HepG2 (cell line): ENCODE measurements at regions not wholly inside any gene's neighbourhood (a gene's known extent, or its start where the extent isn't known, plus 50 kb on each side); places are given as distances from the start of the nearest gene placed in this dataset.

Experiments used
- ATAC-seq: fragments of 200-7000 bp; cut with Tn5 transposase; 3 replicates; pipeline ENCODE4 v1.9.1; 2020; ENCODE audit warnings: mild to moderate bottlenecking, moderate library complexity
- BruUV-seq: library from RNA; stranded (reverse); fragments of 400-500 nt; replicated peaks from 2 replicates; lab custom pipeline; 2021; lab: Mats Ljungman, UMichigan
- CTCF ChIA-PET: fragments of 300-600 bp; formaldehyde crosslinking; extraction: SDS; loops from one replicate; lab custom pipeline; 2021; ENCODE audit warnings: low total read pairs, inconsistent platforms, low intra/inter-chr PET ratio; lab: Yijun Ruan, JAX
- POLR2A ChIA-PET: fragments of 350-600 bp; sonication (Branson Sonifier 250); formaldehyde crosslinking; loops from one replicate; lab custom pipeline; 2020; ENCODE audit warnings: antibody characterized with exemption, inconsistent platforms; lab: Yijun Ruan, JAX
- DNase-seq: peaks from one replicate; pipeline ENCODE4 v3.0.0-alpha.2; 2015; ENCODE audit warnings: low spot score
- FAIRE-seq: peaks from 3 replicates; lab custom pipeline; 2011; peaks lifted over from hg19 to GRCh38; lab: Jason Lieb, UNC
- H2AFZ ChIP-seq: one replicate; pipeline ENCODE4 v1.6.1; 2011; ENCODE audit warnings: low read length, inconsistent platforms
- H3K27ac ChIP-seq: fragments of 300-600 bp; 3 replicates; pipeline ENCODE4 v1.8.0; 2011; ENCODE audit warnings: mixed run types, mild to moderate bottlenecking, mixed read lengths, low read length, inconsistent platforms; ENCODE audit not compliant: insufficient read depth; ENCODE audit errors: extremely low read length
- H3K27me3 ChIP-seq, 2 experiments: fragments of 200-600 bp in 1 of 2; 2 replicates in 1 of 2; 3 replicates in 1 of 2; pipeline versions ENCODE4 v1.6.0 to v1.8.0; 2011; ENCODE audit warnings: low read length in 2 of 2, mild to moderate bottlenecking in 2 of 2, moderate library complexity in 2 of 2, inconsistent platforms in 1 of 2; ENCODE audit not compliant: insufficient read depth in 2 of 2, control insufficient read depth in 1 of 2
- H3K36me3 ChIP-seq, 2 experiments: fragments of 200-600 bp in 1 of 2; replicated peaks in 1 of 2; 2 replicates in 1 of 2; 3 replicates in 1 of 2; pipeline versions ENCODE4 v1.5.1 to v1.8.0; 2011; ENCODE audit warnings: low read length in 2 of 2, inconsistent platforms in 1 of 2; ENCODE audit not compliant: insufficient read depth in 2 of 2, control insufficient read depth in 1 of 2
- H3K4me1 ChIP-seq: 2 replicates; pipeline ENCODE4 v1.5.1; 2012; ENCODE audit warnings: low read length, inconsistent platforms; ENCODE audit not compliant: insufficient read depth
- H3K4me2 ChIP-seq: 2 replicates; pipeline ENCODE4 v1.6.0; 2011; ENCODE audit warnings: low read depth, low read length, inconsistent platforms
- H3K4me3 ChIP-seq, 3 experiments: fragments of 200-600 bp in 1 of 3; sonication (generic), shearing (Covaris generic) in 1 of 3; replicated peaks in 1 of 3; 2 replicates each; pipeline ENCODE4 v1.5.1; 2011 to 2016; ENCODE audit warnings: low read length in 3 of 3, inconsistent platforms in 2 of 3, low read depth in 2 of 3, mild to moderate bottlenecking in 2 of 3, control low read depth in 1 of 3, mixed read lengths in 1 of 3; ENCODE audit not compliant: insufficient read depth in 1 of 3
- H3K79me2 ChIP-seq: one replicate; pipeline ENCODE4 v1.6.1; 2011; ENCODE audit warnings: low read length, inconsistent platforms; ENCODE audit not compliant: insufficient read depth
- H3K9ac ChIP-seq: 2 replicates; pipeline ENCODE4 v1.6.0; 2011; ENCODE audit warnings: mild to moderate bottlenecking, low read depth, low read length, inconsistent platforms; ENCODE audit not compliant: insufficient read depth
- H3K9me3 ChIP-seq: 2 replicates; pipeline ENCODE4 v1.5.1; 2012; ENCODE audit warnings: mild to moderate bottlenecking, low read length
- H4K20me1 ChIP-seq: 2 replicates; pipeline ENCODE4 v1.6.0; 2011; ENCODE audit warnings: inconsistent platforms, mild to moderate bottlenecking, low read length, moderate library complexity; ENCODE audit not compliant: insufficient read depth
- NCOA2 ChIP-seq: sonication (generic); formaldehyde crosslinking; IDR thresholded peaks from 2 replicates; pipeline ENCODE4 v1.8.0; 2022; ENCODE audit warnings: inconsistent platforms
- RAD21 ChIP-seq: fragments of 450-650 bp; formaldehyde crosslinking; IDR thresholded peaks from 2 replicates; pipeline ENCODE4 v1.5.0; 2020; ENCODE audit warnings: mild to moderate bottlenecking
- SMC3 ChIP-seq: IDR thresholded peaks from 2 replicates; pipeline ENCODE4 v1.6.1; 2011; ENCODE audit warnings: low read length, improper control_type of control experiment
- STAG1 ChIP-seq: sonication (generic); formaldehyde crosslinking; IDR thresholded peaks from 2 replicates; pipeline ENCODE4 v1.4.0; 2020; ENCODE audit warnings: missing genetic modification reagents
- in situ Hi-C: cut with HindIII; loops from 2 replicates; pipeline ENCODE4 v1.10.0; 2017; ENCODE audit warnings: low pct_unique_long_range_greater_than_20kb; ENCODE audit not compliant: extremely low pct_ligation_motif_present
- intact Hi-C: fragments of 100-400 bp; cut with micrococcal nuclease; formaldehyde crosslinking; loops from one replicate; pipeline ENCODE4 v1.10.0; 2022; ENCODE audit not compliant: unreplicated experiment
- TF ChIP-seq, protein P1 (sequence below): sonication (generic); formaldehyde crosslinking; IDR thresholded peaks from 2 replicates; pipeline ENCODE4 v1.5.1; 2020; ENCODE audit warnings: missing genetic modification reagents, mild to moderate bottlenecking, borderline replicate concordance
- TF ChIP-seq, protein P2 (sequence below): sonication (generic); formaldehyde crosslinking; IDR thresholded peaks from 2 replicates; pipeline ENCODE4 v1.5.0; 2020; ENCODE audit warnings: mild to moderate bottlenecking, missing genetic modification reagents, moderate library complexity
- TF ChIP-seq, protein P3 (sequence below): sonication (generic); formaldehyde crosslinking; IDR thresholded peaks from 2 replicates; pipeline ENCODE4 v1.4.0; 2020; ENCODE audit warnings: missing genetic modification reagents

DNA sequence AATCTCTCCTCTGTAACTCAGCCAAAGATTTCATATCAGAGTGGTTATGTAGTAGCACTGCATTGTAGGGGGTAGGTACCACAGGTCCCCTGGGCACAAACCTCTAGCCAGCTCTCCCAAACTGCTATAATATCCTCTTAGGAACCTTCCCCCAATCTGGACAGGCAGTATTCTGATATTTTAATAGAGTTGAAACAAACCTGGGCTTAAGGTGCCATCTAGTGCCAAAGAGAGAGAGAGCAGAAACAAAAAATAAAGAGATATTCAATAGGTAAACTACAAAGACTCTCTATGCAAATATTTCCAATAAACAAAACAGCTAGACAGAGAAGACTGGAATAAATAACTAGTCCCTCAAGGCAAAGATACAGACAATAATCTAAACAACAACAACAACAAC lies 1070.0 kb downstream of the CDH11 start:
- H3K79me2 ChIP-seq: no peaks in the 10 kb centered on the region
- in situ Hi-C loops (loop anchor here (10.0 kb wide), 1 partner anchor 687 kb away; no protein-coding TSS in a partner anchor), intact Hi-C loops (loop anchor here (1.0 to 2.0 kb wide), 2 partner anchors 691 to 1861 kb away; no protein-coding TSS in a partner anchor)
- no peak overlapping the region for H3K9ac ChIP-seq
- ChIA-PET POLR2A (no interaction called here), CTCF (interaction anchor here (0.8 to 1.4 kb wide), 2 partner anchors 591 to 691 kb away, joined by 6 read pairs; no protein-coding TSS in a partner anchor)
- H3K4me2 ChIP-seq: no peak overlapping the region
- BruUV-seq: no TSS peak
- ATAC-seq (peak; percentile 61), FAIRE-seq (peak; percentile 42), DNase-seq (peak; percentile 32)
- H2AFZ ChIP-seq: no peak overlapping the region
- no peak for TF ChIP-seq NCOA2 (CRISPR knock-in tag)
- TF ChIP-seq, protein P1, sequence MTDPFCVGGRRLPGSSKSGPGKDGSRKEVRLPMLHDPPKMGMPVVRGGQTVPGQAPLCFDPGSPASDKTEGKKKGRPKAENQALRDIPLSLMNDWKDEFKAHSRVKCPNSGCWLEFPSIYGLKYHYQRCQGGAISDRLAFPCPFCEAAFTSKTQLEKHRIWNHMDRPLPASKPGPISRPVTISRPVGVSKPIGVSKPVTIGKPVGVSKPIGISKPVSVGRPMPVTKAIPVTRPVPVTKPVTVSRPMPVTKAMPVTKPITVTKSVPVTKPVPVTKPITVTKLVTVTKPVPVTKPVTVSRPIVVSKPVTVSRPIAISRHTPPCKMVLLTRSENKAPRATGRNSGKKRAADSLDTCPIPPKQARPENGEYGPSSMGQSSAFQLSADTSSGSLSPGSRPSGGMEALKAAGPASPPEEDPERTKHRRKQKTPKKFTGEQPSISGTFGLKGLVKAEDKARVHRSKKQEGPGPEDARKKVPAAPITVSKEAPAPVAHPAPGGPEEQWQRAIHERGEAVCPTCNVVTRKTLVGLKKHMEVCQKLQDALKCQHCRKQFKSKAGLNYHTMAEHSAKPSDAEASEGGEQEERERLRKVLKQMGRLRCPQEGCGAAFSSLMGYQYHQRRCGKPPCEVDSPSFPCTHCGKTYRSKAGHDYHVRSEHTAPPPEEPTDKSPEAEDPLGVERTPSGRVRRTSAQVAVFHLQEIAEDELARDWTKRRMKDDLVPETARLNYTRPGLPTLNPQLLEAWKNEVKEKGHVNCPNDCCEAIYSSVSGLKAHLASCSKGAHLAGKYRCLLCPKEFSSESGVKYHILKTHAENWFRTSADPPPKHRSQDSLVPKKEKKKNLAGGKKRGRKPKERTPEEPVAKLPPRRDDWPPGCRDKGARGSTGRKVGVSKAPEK (CRISPR knock-in tag): no peak
- TF ChIP-seq RAD21 (CRISPR knock-in tag): 0 out of 2 replicates have a peak, but pooled peaks have one; percentile 36
- peak; percentile 80 for TF ChIP-seq STAG1 (CRISPR knock-in tag)
- TF ChIP-seq, protein P2, sequence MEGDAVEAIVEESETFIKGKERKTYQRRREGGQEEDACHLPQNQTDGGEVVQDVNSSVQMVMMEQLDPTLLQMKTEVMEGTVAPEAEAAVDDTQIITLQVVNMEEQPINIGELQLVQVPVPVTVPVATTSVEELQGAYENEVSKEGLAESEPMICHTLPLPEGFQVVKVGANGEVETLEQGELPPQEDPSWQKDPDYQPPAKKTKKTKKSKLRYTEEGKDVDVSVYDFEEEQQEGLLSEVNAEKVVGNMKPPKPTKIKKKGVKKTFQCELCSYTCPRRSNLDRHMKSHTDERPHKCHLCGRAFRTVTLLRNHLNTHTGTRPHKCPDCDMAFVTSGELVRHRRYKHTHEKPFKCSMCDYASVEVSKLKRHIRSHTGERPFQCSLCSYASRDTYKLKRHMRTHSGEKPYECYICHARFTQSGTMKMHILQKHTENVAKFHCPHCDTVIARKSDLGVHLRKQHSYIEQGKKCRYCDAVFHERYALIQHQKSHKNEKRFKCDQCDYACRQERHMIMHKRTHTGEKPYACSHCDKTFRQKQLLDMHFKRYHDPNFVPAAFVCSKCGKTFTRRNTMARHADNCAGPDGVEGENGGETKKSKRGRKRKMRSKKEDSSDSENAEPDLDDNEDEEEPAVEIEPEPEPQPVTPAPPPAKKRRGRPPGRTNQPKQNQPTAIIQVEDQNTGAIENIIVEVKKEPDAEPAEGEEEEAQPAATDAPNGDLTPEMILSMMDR (CRISPR knock-in tag): peak; percentile 56
- peak; percentile 51 for TF ChIP-seq SMC3
- TF ChIP-seq, protein P3, sequence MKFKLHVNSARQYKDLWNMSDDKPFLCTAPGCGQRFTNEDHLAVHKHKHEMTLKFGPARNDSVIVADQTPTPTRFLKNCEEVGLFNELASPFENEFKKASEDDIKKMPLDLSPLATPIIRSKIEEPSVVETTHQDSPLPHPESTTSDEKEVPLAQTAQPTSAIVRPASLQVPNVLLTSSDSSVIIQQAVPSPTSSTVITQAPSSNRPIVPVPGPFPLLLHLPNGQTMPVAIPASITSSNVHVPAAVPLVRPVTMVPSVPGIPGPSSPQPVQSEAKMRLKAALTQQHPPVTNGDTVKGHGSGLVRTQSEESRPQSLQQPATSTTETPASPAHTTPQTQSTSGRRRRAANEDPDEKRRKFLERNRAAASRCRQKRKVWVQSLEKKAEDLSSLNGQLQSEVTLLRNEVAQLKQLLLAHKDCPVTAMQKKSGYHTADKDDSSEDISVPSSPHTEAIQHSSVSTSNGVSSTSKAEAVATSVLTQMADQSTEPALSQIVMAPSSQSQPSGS (CRISPR knock-in tag): no peak
- H4K20me1 ChIP-seq: no peaks in the 10 kb centered on the region
- no peaks in the 10 kb centered on the region for H3K9me3 ChIP-seq
- no peaks in the 10 kb centered on the region for H3K36me3 ChIP-seq
- no peak overlapping the region for H3K4me3 ChIP-seq
- no peaks in the 10 kb centered on the region for H3K27me3 ChIP-seq
- H3K4me1 ChIP-seq: peaks cover 6% of the 10 kb centered on the region
- H3K27ac ChIP-seq: no peak overlapping the region
